GM21619 (cell line): ENCODE measurements at regions not wholly inside any gene's neighbourhood (a gene's known extent, or its start where the extent isn't known, plus 50 kb on each side); places are given as distances from the start of the nearest gene placed in this dataset.

ENCODE experiments used
- ATAC-seq: cut with Tn5 transposase; IDR thresholded peaks from one replicate; pipeline ENCODE4 v1.9.1; 2021; ENCODE audit not compliant: unreplicated experiment

GRCh38 chr11:97361812-97362378 lies 972.1 kb downstream of the JRKL start:
- ATAC-seq, result no peak

DNA sequence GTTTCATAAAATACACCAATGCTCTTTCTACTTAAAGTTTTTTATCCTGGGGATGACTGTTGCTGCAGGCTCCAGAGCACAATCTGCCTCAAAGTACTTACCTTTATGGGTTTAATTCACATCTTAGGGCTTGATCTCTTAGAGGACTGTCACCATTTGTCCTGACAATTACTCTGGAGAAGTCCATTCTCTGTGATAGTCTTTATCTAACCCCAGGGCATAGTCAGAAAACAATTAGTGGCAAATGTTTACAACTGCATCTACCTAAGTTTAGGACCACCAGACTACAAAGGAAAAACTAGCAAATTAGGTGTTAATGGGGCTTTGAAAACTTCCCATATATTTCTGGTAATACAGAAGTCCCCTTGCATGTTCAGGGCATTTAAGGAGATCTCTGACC lies 973.5 kb downstream of the JRKL start:
- ATAC-seq, result no peak

DNA sequence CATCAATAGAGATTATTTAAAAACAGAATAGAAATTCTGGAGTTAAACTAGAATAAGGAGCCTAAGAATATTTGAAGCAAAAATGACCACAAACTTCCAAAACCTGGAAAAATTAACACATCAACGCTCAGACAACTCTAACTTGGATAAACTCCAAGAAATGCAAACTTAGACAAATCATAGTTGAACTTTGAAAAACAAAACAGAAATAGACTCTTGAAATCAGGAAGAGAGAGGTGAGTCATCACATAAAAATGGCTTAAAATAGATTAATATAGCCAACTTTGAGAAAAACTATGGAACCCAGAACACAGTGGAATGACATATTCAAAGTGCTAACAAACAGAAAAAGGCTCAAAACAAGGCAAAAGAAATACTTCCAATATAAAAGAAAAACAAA lies 974.2 kb downstream of the JRKL start:
- no peak for ATAC-seq

- ATAC-seq, result no peak
Observed at GRCh38 chr11:97367406-97368083, 977.7 kb downstream of the JRKL start.

DNA sequence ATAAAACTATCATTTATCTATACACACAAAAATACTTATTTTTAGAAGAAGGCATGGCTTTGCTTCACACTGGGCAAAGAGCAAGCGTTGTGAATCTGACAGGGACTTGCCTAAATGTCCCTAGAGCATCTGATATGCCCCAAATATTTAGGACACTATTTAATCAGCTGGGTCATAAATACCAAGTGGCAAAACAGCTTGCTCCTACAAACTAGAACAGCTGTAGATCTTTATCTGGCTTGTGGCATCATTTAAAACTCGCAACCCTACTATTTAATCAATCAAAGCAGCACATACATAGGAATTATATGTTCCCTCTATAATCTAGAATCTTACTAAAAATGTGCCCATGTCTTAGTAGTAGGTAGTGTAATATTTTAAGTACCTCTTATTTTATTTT lies 999.5 kb downstream of the JRKL start:
- ATAC-seq, result no peak

GRCh38 chr11:97398246-97398645 lies 1008.4 kb downstream of the JRKL start:
- ATAC-seq, result no peak

- no peak for ATAC-seq
Observed at GRCh38 chr11:97409141-97409540, 1019.3 kb downstream of the JRKL start.

- no peak for ATAC-seq
Observed at GRCh38 chr11:97414801-97415200, 1025.0 kb downstream of the JRKL start.

DNA sequence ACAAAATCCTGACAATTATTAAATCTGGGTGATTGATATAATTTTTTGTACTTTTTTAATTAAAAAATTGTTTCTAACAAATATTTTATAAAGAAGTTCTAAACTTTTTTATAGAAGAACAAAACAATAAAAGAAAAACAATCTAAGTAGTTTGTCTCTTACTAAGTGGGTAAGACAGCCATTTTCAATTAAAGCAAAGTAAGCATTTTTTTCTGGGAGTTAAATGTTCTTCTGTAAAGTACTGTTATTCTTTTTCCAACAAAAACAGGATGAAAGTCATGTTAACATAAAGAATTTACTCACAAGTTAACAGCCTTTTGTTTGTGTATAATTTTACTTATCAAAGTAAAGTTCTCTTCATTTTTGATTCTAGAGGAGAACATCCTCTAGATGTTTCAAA lies 1029.9 kb downstream of the JRKL start:
- ATAC-seq, result no peak

GRCh38 chr11:97428247-97428790 lies 1038.5 kb downstream of the JRKL start:
- no peak for ATAC-seq

- ATAC-seq, result no peak
Observed at GRCh38 chr11:97430877-97431276, 1041.1 kb downstream of the JRKL start.

DNA sequence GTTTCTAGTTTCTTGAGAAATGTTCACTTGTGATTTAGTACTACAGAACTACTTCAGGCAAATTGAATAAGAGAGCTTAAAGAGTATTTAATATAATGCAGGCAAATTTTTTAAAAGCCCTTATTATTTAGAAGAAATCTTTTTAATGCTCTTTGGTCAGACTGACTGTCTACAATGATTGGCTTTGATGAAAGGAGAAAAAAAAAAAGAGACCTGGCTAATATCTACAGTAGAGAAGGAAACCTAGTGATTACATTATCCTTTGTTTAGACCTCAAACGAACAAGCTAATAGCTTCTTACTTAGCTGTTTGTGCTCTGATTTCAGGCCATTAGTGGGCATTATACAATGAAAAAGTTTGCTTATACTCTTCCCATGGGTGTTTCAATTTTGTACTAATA lies 1043.1 kb downstream of the JRKL start:
- ATAC-seq, result no peak

DNA sequence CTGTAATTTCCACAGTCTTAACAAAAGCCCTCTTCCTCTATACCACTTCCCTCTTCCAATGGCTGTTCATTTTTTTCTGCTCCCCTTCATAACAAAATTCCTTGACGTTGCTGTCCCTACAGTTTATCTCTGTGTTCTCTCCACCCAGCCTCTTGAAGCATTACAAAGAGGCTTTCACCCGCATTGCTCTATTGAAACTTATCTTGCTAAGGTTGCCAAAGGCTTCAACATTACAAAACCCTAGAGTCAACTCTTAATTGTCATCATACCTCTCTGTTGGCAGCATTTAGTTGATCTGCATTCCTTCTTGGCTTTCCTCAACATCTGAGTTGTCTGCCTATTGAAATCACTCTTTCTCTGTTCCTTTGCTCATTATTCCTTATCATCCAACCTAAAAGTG lies 1055.7 kb downstream of the JRKL start:
- ATAC-seq, result no peak

DNA sequence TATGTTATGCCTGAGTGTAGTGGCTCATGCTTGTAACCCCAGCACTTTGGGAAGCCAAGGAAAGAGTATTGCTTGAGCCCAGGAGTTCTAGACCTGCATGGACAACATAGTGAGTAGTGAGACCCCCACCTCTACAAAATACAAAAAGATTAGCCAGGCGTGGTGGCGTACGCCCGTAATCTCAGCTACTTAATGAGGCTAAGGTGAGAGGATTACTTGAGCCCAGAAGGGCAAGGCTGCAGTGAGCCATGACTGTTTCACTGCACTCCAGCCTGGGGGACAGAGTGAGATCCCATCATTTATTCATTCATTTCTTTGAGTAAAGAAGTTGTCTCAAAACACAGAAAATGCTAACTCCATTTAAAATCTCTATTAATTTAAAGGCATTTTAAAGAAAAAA lies 1061.6 kb downstream of the JRKL start:
- no peak for ATAC-seq

- ATAC-seq, result no peak
Observed at GRCh38 chr11:97454988-97455387, 1065.2 kb downstream of the JRKL start.

DNA sequence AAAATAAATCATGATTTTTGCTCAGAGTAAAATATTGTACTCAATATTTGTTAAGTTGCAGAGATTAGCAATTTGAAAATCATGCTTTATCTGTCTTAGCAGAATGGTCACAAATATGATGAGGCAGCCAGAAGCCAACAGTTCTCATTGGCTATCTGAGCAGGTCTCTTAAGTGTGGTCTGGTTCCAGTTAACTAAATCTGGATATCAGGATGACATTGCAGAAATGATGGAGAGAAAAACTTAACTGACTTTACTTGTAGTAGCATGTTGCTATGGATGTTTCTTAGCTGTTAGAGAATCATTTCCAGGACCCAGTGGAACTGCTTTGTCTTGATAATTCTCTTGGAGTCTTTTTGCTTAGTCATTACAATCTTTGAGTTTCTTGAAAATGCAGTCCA lies 1070.3 kb downstream of the JRKL start:
- ATAC-seq, result no peak

DNA sequence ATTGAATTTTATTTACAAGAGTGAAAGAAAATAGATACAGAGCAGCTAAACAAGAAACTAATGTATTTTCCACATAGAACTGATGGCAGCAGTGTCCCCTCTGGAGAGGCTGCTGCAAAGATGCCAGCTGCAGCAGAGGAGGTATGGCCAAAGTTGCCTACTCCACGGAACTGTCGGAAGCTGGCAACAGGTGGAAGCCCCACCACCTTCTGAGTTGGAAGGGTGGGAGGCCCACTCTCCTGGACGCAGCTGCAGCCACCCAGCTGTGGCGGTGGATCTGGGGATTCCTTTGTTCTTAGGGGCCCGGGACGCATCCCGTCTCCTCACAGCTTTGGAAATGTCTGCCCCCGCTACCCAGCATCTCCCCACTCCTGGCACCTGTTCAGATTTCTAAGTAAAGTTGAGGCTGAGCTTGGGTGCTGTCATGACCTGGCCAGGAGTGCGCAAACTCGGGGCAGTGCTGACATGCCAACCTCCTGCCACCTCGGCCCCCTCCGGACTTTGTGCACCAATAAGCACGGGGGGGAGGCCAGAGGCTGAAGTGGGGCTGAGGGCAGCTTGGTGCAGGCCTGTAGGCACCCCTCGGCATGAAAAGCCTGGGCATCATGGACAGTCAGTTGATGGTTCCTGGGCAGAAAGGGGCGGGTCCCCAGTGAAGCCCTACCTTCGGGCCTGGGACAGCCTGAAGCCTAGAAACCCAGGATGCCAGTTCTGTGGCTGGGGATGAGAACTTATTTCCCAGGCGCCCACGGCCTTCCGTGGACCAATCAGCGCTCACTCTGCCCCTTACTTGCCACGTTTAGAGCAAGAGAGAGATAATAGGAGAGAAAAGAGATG lies 1071.4 kb downstream of the JRKL start:
- ATAC-seq, result no peak

DNA sequence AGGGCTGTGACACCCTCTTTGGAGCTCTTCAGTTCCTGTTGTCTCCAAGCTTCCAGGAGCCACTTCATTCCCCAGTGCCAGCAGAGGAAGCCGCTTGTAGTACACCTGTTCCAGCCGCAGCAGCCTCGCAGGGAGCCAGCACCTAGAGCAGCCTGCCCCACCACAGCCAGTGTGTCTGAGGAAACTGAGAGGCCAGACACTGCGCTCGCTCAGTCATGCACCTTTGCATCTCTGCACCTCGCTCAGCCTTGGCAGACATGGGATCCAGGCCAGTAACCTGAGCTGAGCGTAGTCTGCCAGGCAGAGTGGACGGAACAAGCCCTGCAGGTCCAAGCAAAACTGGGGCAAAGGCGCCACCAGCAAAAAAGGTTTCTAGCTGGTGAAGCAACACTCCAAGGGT lies 1072.1 kb downstream of the JRKL start:
- ATAC-seq, result no peak

GRCh38 chr11:97463891-97464290 lies 1074.1 kb downstream of the JRKL start:
- no peak for ATAC-seq

DNA sequence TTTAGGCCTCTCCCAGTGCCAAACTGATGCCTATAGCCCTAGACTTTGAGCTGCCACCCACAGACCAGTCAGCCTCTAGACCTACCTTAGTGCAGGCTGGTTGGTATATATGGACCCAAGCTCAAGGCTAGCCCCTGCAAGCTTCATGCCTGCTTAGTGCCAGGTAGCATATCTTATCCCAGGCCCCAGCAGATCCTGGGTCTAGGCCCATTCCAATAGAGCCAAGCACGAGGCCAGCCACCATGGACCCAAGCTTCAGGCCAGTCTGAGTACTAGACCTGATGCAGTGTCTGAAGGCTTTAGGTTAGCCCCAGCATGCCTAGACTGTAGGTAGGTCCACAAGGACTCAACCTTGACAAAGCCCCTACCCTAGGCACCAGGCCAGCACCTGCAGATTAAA lies 1081.7 kb downstream of the JRKL start:
- no peak for ATAC-seq

GRCh38 chr11:97487387-97487786 lies 1097.6 kb downstream of the JRKL start:
- ATAC-seq, result no peak

DNA sequence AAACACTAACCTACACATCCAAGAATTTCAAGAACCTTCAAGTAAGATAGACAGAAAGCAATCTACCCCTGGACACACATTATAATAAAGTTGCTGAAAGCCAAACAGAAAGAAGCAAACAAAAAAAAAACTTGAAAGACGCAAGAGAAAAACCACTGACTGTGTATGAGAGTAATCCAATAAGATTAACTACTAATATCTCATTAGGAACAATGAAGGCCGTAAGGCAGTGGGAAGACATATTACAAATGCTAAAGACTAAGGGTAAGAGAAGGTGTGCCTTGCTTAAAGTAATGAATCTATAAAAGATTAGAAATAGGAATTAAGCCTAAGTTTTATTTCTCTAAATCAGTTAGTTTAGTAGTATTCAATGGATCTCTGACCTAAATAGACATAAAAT lies 1109.1 kb downstream of the JRKL start:
- no peak for ATAC-seq
